ENCODE measurements at regions not wholly inside any gene's neighbourhood (a gene's known extent, or its start where the extent isn't known, plus 50 kb on each side); places are given as distances from the start of the nearest gene placed in this dataset.

- POLR2A ChIA-PET: interaction anchor here (0.6 to 2.8 kb wide), 4 partner anchors 42 to 96 kb away, joined by 3 to 12 read pairs (median 4); no protein-coding TSS in a partner anchor
- Mint-ChIP-seq H3K27me3 (no peaks in the 10 kb centered on the region), H3K9me3 (peaks cover 28% of the 10 kb centered on the region)
These were observed 62.1 kb upstream of the CTLA4 start for GRCh38 chr2:203805486-203805838.

GRCh38 chr2:203806761-203807160 is 60.8 kb upstream of the CTLA4 start:
- Mint-ChIP-seq H3K9me3 (peaks cover 18% of the 10 kb centered on the region), H3K27me3 (no peaks in the 10 kb centered on the region), H3K27ac (peak overlapping the region; percentile 56), H3K36me3 (ENCODE audit: low read depth) (peaks cover 11% of the 10 kb centered on the region), H3K4me3 (no peak overlapping the region), H3K4me1 (ENCODE audit: low read depth) (peaks cover 90% of the 10 kb centered on the region)
- ChIA-PET POLR2A (interaction anchor here (0.8 to 3.6 kb wide), 11 partner anchors 14 to 94 kb away, joined by 3 to 12 read pairs (median 3); no protein-coding TSS in a partner anchor), CTCF (interaction anchor here (0.7 to 5.5 kb wide), 4 partner anchors 8 to 322 kb away, joined by 3 to 28 read pairs (median 4); no protein-coding TSS in a partner anchor)
- intact Hi-C loops (cut with micrococcal nuclease): no loop called here
- ATAC-seq (no peak), DNase-seq (no peak)
- TF ChIP-seq CTCF (IDR thresholded peaks at IDR 0.05): no peak

More at GRCh38 chr2:203805486-203805838, 62.1 kb upstream of the CTLA4 start:
- Mint-ChIP-seq H3K36me3 (ENCODE audit: low read depth) (peaks cover 22% of the 10 kb centered on the region), H3K4me1 (ENCODE audit: low read depth) (peaks cover 90% of the 10 kb centered on the region), H3K27ac (peak overlapping the region; percentile 3), H3K4me3 (no peak overlapping the region)
- TF ChIP-seq CTCF (IDR thresholded peaks at IDR 0.05): no peak
- ATAC-seq (no peak), DNase-seq (no peak)
- CTCF ChIA-PET: interaction anchor here (1.2 to 5.5 kb wide), 2 partner anchors 10 to 73 kb away, joined by 5 to 28 read pairs; no protein-coding TSS in a partner anchor
- intact Hi-C loops (cut with micrococcal nuclease): no loop called here

- no peak for DNase-seq
- intact Hi-C loops (cut with micrococcal nuclease): no loop called here
- H3K9me3 Mint-ChIP-seq: peaks cover 16% of the 10 kb centered on the region
- CTCF ChIA-PET: interaction anchor here (0.7 to 1.4 kb wide), 5 partner anchors 24 to 324 kb away, joined by 3 to 5 read pairs (median 3); no protein-coding TSS in a partner anchor
- H3K4me3 Mint-ChIP-seq: no peak overlapping the region
- H3K27ac Mint-ChIP-seq: no peak overlapping the region
- peaks cover 11% of the 10 kb centered on the region for H3K36me3 Mint-ChIP-seq (ENCODE audit: low read depth)
- no peaks in the 10 kb centered on the region for H3K27me3 Mint-ChIP-seq
- POLR2A ChIA-PET: interaction anchor here (1.1 to 3.6 kb wide), 10 partner anchors 60 to 101 kb away, joined by 3 to 12 read pairs (median 4); no protein-coding TSS in a partner anchor
- no peak for ATAC-seq
- H3K4me1 Mint-ChIP-seq (ENCODE audit: low read depth): peaks cover 92% of the 10 kb centered on the region
- TF ChIP-seq CTCF (IDR thresholded peaks at IDR 0.05): no peak
These were observed 59.4 kb upstream of the CTLA4 start for GRCh38 chr2:203808046-203808750.

GRCh38 chr2:203809084-203809521 is 58.5 kb upstream of the CTLA4 start:
- Mint-ChIP-seq H3K27me3 (no peaks in the 10 kb centered on the region), H3K4me1 (ENCODE audit: low read depth) (peaks cover 92% of the 10 kb centered on the region), H3K4me3 (no peak overlapping the region), H3K27ac (no peak overlapping the region), H3K36me3 (ENCODE audit: low read depth) (peaks cover 13% of the 10 kb centered on the region), H3K9me3 (peaks cover 16% of the 10 kb centered on the region)
- ATAC-seq (no peak), DNase-seq (no peak)
- ChIA-PET POLR2A (interaction anchor here (0.6 to 3.6 kb wide), 8 partner anchors 28 to 102 kb away, joined by 3 to 12 read pairs (median 4); no protein-coding TSS in a partner anchor), CTCF (interaction anchor here (0.8 to 1.7 kb wide), 5 partner anchors 9 to 100 kb away, joined by 3 to 5 read pairs (median 4); no protein-coding TSS in a partner anchor)
- intact Hi-C loops (cut with micrococcal nuclease): loop anchor here (1.0 kb wide), 1 partner anchor 72 kb away; no protein-coding TSS in a partner anchor
- no peak for TF ChIP-seq CTCF (IDR thresholded peaks at IDR 0.05)

Measured in activated CD8-positive, alpha-beta T cell treated with anti-CD3 and anti-CD28 coated beads for 36 hours (primary cell).